Progenitor cell of endocrine pancreas (in vitro differentiated cells): ENCODE measurements at regions not wholly inside any gene's neighbourhood (a gene's known extent, or its start where the extent isn't known, plus 50 kb on each side); places are given as distances from the start of the nearest gene placed in this dataset.

Source experiments
- DNase-seq: peaks from one replicate; pipeline ENCODE4 v3.0.0; 2021; ENCODE audit warnings: low spot score; ENCODE audit not compliant: unreplicated experiment
- H3K27ac Mint-ChIP-seq: 2 replicates; pipeline ENCODE4 v1.8.0; 2021; ENCODE audit warnings: mild to moderate bottlenecking, moderate library complexity, mixed read lengths
- H3K27me3 Mint-ChIP-seq: 2 replicates; pipeline ENCODE4 v1.8.0; 2021; ENCODE audit warnings: mixed read lengths
- H3K36me3 Mint-ChIP-seq: 2 replicates; pipeline ENCODE4 v1.8.0; 2022; ENCODE audit warnings: mixed read lengths; ENCODE audit not compliant: insufficient read depth
- H3K4me1 Mint-ChIP-seq: 2 replicates; pipeline ENCODE4 v1.8.0; 2021; ENCODE audit warnings: low read depth, mixed read lengths
- H3K4me3 Mint-ChIP-seq: 2 replicates; pipeline ENCODE4 v1.8.0; 2021; ENCODE audit warnings: low read depth, mild to moderate bottlenecking, moderate library complexity, mixed read lengths
- H3K9me3 Mint-ChIP-seq: 2 replicates; pipeline ENCODE4 v1.8.0; 2021; ENCODE audit warnings: low read depth, mixed read lengths
- TF ChIP-seq, protein P1 (sequence below): fragments of 200-600 bp; sonication (generic); IDR thresholded peaks from one replicate; pipeline ENCODE4 v1.5.0; 2021; ENCODE audit warnings: antibody characterized with exemption, mild to moderate bottlenecking; ENCODE audit not compliant: unreplicated experiment

- Mint-ChIP-seq H3K27me3 (no peaks in the 10 kb centered on the region), H3K9me3 (no peaks in the 10 kb centered on the region)
- no peak for DNase-seq
Observed at GRCh38 chr2:18741895-18742732, 152.7 kb upstream of the NT5C1B start.

GRCh38 chr2:18741191-18741590 lies 151.8 kb upstream of the NT5C1B start:
- no peak overlapping the region for H3K27ac Mint-ChIP-seq
- no peak for DNase-seq
- H3K36me3 Mint-ChIP-seq, result no peaks in the 10 kb centered on the region
- no peak overlapping the region for H3K4me3 Mint-ChIP-seq
- no peaks in the 10 kb centered on the region for H3K27me3 Mint-ChIP-seq
- no peaks in the 10 kb centered on the region for H3K4me1 Mint-ChIP-seq
- no peaks in the 10 kb centered on the region for H3K9me3 Mint-ChIP-seq
- TF ChIP-seq, protein P1, sequence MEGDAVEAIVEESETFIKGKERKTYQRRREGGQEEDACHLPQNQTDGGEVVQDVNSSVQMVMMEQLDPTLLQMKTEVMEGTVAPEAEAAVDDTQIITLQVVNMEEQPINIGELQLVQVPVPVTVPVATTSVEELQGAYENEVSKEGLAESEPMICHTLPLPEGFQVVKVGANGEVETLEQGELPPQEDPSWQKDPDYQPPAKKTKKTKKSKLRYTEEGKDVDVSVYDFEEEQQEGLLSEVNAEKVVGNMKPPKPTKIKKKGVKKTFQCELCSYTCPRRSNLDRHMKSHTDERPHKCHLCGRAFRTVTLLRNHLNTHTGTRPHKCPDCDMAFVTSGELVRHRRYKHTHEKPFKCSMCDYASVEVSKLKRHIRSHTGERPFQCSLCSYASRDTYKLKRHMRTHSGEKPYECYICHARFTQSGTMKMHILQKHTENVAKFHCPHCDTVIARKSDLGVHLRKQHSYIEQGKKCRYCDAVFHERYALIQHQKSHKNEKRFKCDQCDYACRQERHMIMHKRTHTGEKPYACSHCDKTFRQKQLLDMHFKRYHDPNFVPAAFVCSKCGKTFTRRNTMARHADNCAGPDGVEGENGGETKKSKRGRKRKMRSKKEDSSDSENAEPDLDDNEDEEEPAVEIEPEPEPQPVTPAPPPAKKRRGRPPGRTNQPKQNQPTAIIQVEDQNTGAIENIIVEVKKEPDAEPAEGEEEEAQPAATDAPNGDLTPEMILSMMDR, result no peak

More at GRCh38 chr2:18741895-18742732, 152.7 kb upstream of the NT5C1B start:
- Mint-ChIP-seq H3K27ac (no peak overlapping the region), H3K4me3 (no peak overlapping the region), H3K36me3 (no peaks in the 10 kb centered on the region), H3K4me1 (no peaks in the 10 kb centered on the region)
- TF ChIP-seq, protein P1, result no peak

DNA sequence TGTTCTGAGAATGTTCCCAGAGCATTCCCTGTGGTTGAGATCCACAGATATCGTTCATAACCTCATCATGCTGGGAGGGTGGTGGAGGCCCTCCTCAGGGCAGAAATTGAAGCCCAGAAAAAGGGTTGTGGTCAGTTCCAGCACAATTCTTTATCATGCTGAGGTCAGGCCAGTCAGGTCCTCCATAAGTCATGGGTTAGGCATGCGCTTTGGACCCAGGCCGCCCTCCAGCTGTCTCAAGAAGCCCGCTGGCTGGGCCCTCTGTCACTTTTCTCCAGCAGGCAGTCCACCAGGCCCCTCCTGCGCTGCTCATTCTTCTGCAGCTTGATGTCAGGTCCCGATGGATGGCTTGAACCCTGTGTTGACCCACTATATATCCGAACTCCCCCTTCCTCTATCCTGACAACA lies 151.1 kb upstream of the NT5C1B start:
- DNase-seq, result no peak
- peaks cover 4% of the 10 kb centered on the region for H3K9me3 Mint-ChIP-seq
- no peak overlapping the region for H3K4me3 Mint-ChIP-seq
- no peaks in the 10 kb centered on the region for H3K4me1 Mint-ChIP-seq
- no peaks in the 10 kb centered on the region for H3K27me3 Mint-ChIP-seq
- H3K36me3 Mint-ChIP-seq, result no peaks in the 10 kb centered on the region
- no peak overlapping the region for H3K27ac Mint-ChIP-seq
- TF ChIP-seq, protein P1, result no peak

DNA sequence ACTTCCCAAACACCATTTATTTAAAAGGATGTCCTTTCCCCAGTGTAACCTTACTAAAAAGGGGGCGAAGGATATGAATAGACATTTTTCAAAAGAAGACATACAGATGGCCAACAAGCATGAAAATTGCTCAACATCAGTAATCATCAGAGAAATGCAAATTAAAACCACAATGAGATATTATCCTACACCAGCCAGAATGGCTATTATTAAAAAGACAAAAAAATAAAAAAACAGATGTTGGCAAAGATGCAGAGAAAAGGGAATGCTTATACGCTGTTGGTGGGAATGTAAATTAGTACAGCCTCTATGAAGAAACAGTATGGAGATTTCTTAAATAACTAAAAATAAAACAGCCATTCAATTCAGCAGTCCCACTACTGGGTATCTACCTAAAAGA lies 142.3 kb upstream of the NT5C1B start:
- peaks cover 17% of the 10 kb centered on the region for H3K9me3 Mint-ChIP-seq
- H3K27ac Mint-ChIP-seq, result no peak overlapping the region
- H3K4me3 Mint-ChIP-seq, result no peak overlapping the region
- H3K27me3 Mint-ChIP-seq, result no peaks in the 10 kb centered on the region
- no peak for DNase-seq
- H3K4me1 Mint-ChIP-seq, result no peaks in the 10 kb centered on the region
- TF ChIP-seq, protein P1, result no peak
- H3K36me3 Mint-ChIP-seq, result peaks cover 2% of the 10 kb centered on the region

- no peaks in the 10 kb centered on the region for H3K9me3 Mint-ChIP-seq
- H3K27me3 Mint-ChIP-seq, result no peaks in the 10 kb centered on the region
- TF ChIP-seq, protein P1, result no peak
- no peak overlapping the region for H3K4me3 Mint-ChIP-seq
- H3K36me3 Mint-ChIP-seq, result no peaks in the 10 kb centered on the region
- DNase-seq, result no peak
- no peaks in the 10 kb centered on the region for H3K4me1 Mint-ChIP-seq
- H3K27ac Mint-ChIP-seq, result no peak overlapping the region
Observed at GRCh38 chr2:18724371-18725145, 135.2 kb upstream of the NT5C1B start.
